ENCODE measurements at regions not wholly inside any gene's neighbourhood (a gene's known extent, or its start where the extent isn't known, plus 50 kb on each side); places are given as distances from the start of the nearest gene placed in this dataset.

DNA sequence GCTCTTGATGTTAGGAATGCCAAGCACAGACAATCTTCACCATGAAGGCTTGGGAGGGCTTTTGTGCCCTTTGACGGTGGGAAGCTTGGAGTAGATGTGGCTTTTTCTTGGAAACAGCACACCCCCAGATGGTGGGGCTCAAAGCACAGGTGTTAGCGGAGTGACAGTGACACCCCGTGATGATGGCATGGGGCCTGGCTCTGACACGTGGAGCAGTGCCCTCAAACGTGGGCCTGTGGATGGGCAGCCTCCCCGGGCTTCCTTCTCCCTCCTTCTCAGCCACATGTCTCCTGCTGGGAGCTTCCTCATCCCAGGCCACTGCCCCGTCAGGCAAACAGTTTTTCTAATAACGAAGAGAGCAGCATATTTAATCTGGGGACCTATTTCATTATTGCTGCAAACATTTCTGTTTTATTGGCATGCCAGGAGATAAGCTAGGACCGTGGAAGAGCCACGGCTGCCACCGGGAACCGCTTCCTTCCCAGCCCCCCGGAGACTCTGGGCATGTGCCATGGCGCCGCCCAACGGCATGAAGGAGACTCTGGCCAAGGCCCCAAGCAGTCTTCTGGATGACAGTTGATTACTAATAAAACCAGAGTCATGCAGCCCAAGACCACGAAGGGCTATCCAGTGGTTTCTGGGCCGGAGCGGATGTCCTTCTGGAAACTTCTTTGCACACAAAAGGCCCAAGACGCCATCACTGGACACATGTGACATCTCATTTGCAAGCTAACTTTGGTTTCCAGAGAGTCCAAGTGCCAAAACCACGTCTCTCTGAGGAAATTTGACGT, 280.3 kb upstream of the FOXF1 start:
- TF ChIP-seq CTCF (conservative IDR thresholded peaks at IDR 0.05; ENCODE audit: low read depth, low read length) (no peak), EZH2phosphoT487 (IDR thresholded peaks at IDR 0.05; ENCODE audit: borderline replicate concordance, low read length) (no peak)

Data from PC-3 (cell line).